HG02870 (cell line): ENCODE measurements at regions not wholly inside any gene's neighbourhood (a gene's known extent, or its start where the extent isn't known, plus 50 kb on each side); places are given as distances from the start of the nearest gene placed in this dataset.

Source experiments
- ATAC-seq: cut with Tn5 transposase; IDR thresholded peaks from one replicate; pipeline ENCODE4 v1.9.1; 2021; ENCODE audit warnings: mild to moderate bottlenecking, moderate library complexity; ENCODE audit not compliant: unreplicated experiment

DNA sequence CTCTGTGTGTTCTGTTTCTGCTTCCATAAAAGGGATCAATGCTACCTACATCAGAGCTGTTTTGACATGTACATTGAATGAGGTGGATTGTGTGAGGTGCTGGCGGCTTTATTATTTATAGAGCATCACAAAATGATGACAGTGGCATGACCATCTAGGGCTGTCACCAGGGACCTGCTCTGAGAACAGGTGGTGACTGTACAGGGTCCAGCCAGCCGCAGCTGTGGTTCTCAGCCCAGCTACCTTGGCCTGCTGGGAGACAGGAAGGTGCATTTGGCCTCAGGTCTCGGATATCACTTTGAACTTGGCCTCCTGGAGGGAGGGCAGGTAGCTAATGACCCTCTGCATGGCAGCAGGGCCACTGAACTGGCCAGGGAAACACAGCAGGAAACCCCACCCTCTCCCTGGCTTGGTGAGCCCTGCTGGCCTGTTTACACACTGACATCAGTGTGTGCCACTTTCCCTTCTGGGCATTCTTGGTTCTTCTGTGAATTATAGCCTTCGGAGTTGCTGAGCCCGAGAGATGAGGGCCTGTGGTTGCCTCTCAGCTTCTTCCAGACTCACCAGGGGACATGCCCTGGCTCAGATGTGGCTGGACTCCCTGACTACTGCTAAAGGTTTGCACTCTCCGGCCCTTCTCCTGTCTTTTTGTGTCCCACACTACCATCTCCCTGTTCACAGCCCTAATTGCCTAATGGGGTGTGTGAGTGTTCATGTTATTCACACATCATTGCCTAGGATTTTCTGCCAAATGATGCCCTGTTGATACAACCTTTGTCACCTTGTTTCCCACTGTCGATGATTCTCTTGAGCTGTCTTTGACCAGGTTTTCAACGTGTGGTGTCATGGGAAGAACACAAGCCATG lies 109.2 kb upstream of the RAB12 start:
- ATAC-seq: no peak

- ATAC-seq: no peak
Measured at GRCh38 chr18:8501044-8501443, 108.2 kb upstream of the RAB12 start.

DNA sequence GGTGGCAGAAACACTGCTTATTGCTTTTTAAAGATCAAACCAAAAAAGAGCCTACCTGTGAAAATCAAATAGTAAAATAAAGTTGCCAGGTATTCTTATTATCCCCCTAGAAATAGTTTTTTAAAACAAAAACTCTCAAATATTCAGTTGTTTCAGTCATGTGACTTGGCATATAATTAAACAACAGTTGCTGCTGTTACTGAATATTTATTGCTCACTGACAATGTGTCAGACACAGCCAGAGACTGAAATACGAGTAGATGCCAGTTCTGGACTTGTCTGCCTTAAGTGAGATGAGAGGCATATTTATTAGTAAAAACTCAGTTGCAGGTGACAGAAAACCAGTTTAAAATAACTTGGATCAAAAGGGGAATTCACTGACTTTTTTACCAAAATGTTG lies 106.0 kb upstream of the RAB12 start:
- no peak for ATAC-seq

GRCh38 chr18:8504424-8504823 lies 104.8 kb upstream of the RAB12 start:
- ATAC-seq: no peak

GRCh38 chr18:8504880-8505435 lies 104.3 kb upstream of the RAB12 start:
- ATAC-seq: no peak

DNA sequence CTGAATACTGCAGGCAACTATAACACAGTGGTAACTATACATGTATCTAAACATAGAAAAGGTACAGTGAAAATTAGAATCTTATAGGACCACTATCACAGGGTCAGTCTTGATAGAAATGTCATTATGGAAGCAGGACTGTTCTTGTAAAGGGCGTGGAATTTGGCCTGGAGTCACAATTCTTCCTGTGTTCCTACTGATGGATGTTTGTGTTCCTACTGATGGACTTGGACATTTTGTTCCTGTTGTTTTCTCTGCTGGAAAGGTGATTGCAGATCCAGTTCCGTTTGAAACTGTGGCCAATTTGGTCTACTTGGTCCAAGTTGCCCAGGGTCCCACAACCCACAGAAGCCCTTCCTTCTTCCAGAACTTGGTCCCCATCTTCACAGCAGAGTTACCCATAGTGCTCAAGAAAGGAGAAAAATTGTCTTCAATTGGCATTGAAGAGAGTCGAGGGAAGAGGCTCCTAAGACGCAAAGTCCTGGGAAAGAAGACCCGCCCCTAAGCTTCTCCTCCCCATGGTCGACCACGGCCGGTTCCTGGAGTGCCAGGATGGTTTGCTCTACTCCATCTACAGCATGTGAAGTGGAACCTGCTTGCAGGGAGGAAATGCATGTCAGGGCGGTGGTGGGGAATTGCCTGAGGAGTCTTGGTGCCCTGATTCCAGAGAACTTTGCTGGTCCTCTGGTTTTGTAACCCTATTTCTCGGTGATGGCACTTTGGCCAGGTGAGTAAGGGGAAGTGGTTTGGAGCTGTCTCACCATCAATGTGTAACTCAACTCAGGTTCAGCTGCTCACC lies 102.8 kb upstream of the RAB12 start:
- no peak for ATAC-seq

GRCh38 chr18:8507361-8507760 lies 101.9 kb upstream of the RAB12 start:
- no peak for ATAC-seq

DNA sequence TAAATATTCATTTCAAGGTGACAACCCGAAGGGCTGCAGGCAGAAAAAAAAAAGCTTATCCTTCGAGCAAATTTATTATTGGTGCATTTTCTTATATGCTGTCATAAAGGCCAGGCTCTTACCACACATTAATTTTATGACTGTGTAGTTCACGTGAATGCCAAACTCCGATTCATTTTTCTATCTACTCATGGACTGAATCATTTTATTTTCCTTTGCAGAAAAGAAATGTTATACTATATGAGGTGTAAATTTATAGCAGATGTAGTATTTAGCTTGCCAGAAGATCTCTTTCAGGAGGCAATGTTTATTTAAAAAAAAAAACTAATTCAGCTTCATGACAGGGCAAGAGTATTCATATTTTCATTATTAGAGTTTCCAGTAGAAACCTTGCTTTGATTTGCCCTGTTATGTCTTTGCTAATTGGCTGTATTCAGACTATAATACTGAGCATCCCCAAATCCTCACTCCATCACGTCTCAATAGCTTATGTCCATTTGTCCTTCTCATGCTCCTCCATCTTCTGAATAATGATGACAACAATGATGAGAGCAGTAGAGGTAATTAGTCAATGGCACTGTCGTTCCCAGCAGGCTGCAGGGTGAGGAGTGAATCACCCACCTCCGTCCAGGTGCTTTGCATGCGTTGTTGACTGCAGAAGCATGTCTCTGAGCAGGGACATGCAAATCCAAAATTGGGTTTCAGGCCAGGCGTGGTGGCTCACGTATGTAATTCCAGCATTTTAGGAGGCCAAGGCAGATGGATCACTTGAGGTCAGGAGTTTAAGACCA lies 101.1 kb upstream of the RAB12 start:
- no peak for ATAC-seq

- no peak for ATAC-seq
Measured at GRCh38 chr18:8513249-8513648, 96.0 kb upstream of the RAB12 start.

DNA sequence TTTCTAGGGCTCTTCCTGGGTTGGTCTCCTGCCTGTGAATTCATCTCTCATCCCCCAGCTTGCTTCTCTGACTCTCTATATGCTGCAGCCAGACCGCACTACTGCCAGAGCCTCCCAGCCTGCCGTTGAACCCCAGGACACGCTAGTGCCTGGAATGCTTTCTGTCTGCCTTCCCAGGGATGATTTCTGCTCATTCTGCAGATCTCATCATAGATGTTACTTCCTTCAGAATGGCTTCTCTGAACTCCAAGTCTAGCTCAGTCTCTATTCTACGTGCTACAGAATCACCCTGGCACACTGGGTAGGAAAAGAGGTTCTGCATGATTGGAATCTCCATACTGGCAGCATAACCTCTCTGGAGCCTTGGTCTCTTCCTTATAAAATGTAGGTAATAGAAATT lies 94.8 kb upstream of the RAB12 start:
- no peak for ATAC-seq

DNA sequence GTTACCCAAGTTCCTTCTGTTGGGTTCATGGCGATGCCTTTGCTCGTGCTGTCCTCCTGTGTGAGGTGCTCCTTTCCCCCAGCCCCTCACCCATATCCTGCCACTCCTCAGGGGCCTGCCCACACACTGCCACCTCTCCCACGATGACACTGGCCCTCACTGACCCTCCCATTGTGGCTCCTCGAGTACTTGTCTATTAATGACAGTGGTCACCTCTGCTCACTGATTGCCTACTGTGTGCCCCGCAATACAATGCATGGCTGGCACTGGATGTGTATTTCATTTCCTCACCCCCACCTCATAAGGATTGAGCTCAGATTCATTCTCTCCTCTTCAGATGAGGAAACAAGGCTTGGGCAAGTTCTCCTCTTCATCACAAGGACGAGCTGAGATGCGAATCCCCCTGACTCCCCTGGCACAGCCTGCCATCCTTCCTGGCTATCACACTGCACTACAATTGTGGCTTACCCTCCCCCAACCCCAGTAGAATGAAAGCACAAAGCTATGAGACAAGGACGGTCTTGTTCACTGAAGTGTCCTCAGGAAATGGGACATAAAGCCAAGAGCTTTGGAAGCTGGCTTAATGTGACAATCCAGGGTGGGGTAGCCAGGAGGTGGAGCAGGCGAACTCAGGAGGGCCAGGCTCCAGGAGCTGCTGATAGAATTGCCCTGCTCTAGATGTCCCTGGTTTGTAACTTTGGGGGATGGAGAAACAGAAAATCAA lies 93.9 kb upstream of the RAB12 start:
- ATAC-seq: no peak

- ATAC-seq: no peak
Measured at GRCh38 chr18:8516371-8517250, 92.6 kb upstream of the RAB12 start.

GRCh38 chr18:8517276-8517675 lies 92.0 kb upstream of the RAB12 start:
- no peak for ATAC-seq

- ATAC-seq: no peak
Measured at GRCh38 chr18:8519102-8519501, 90.1 kb upstream of the RAB12 start.

DNA sequence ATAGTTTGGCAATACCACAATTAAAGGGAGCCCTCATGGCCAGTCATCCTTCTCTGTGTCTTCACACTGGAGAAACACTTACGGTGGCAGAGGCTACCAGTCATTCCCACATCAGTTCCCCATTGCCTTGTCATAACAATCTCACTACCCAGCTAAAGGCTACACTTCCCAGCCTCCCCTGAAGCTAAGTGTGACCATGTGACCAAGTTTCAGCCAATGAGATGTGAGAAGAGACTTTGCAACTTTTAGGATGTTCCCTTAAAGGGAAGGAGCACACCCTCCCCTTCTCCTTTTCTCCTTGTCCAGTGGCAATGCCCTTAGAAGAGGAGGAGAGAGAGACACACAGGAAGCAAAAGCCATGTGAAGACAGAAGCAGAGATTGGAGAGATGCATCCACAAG lies 89.0 kb upstream of the RAB12 start:
- ATAC-seq: no peak

- ATAC-seq: no peak
Measured at GRCh38 chr18:8522756-8523155, 86.5 kb upstream of the RAB12 start.

DNA sequence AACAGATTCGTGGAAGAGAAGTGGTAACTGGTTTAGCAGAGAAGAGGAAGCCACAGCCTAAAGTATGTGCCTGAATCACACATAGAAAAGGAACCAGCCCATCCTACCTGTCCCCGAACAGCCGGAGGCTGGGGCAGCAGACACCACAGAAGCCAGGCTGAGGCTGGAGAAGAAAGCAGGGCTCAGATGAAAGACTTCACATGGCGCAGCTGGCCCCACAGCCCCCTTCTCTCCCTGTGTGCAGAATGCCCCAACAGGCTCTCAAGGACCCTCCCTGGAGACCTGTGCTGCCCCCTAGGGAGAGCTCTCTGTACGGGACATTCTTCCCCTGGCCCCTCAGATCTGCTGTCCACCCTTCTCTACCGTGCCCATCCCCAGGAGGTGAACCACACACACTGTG lies 83.5 kb upstream of the RAB12 start:
- no peak for ATAC-seq

- no peak for ATAC-seq
Measured at GRCh38 chr18:8526332-8526731, 82.9 kb upstream of the RAB12 start.

DNA sequence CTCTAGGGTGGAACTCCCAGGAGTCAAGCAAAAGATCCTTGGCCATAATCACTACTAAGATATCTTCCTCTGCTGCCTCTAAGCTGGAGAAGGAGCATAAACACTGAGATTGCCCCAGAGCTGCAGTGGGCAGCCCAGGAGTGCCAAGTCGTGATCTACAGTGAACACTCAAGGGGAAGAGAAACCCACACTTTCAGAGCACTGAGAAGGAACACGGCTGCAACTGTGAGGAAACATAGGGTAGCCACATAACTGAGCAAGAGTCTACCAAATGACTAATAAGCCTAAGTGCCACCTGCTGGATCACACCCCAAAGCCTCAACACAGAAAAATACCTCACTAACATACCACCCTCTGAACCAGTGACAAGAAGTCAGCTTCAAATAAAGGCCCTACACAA lies 79.6 kb upstream of the RAB12 start:
- no peak for ATAC-seq
